Glomerular visceral epithelial cell (primary cell): ENCODE measurements at regions not wholly inside any gene's neighbourhood (a gene's known extent, or its start where the extent isn't known, plus 50 kb on each side); places are given as distances from the start of the nearest gene placed in this dataset.

Source experiments
- DNase-seq: peaks from one replicate; pipeline ENCODE4 v3.0.0-alpha.2; 2016; ENCODE audit errors: extremely low spot score

- DNase-seq = no peak
Measured at GRCh38 chr14:65934070-65934435, 521.5 kb downstream of the FUT8 start.

- DNase-seq = no peak
Measured at GRCh38 chr14:65936342-65936975, 523.9 kb downstream of the FUT8 start.

- no peak for DNase-seq
Measured at GRCh38 chr14:65937079-65937959, 524.8 kb downstream of the FUT8 start.

DNA sequence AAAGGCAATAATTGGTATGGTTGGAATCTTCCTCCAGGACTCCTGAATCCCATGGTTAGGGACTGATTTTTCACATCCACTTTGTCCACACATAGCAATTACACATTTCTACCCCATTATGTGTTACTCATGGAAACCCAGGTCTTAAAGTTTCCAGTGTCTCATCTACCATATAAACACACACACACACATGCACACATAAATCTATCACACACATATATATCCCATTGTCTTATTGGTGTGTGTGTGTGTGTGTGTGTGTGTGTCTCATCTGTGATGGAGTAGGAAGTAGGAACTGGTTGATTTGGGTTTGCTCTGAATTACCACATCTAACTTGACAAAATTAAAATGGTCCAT is 525.4 kb downstream of the FUT8 start:
- no peak for DNase-seq

- DNase-seq = no peak
Measured at GRCh38 chr14:65938738-65939137, 526.2 kb downstream of the FUT8 start.

DNA sequence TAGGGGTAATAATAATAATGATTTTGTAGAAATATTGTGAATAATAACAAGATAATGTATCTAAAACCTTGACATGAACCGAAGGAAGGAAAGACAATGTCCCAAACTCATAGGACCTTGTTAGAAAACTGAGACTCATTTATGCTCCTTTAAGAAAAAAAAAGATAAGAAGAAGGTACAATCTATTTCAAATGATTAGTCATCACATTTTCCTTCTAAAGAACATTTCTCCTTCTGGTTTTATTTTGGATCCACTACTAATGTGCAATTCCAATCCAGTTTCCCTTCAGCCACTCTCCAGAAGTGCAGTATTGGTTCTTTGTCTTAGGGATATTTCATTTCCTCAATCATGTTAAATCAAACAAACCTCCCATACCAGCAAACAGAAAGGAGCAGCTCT is 526.7 kb downstream of the FUT8 start:
- DNase-seq = no peak

- no peak for DNase-seq
Measured at GRCh38 chr14:65940056-65940735, 527.7 kb downstream of the FUT8 start.

DNA sequence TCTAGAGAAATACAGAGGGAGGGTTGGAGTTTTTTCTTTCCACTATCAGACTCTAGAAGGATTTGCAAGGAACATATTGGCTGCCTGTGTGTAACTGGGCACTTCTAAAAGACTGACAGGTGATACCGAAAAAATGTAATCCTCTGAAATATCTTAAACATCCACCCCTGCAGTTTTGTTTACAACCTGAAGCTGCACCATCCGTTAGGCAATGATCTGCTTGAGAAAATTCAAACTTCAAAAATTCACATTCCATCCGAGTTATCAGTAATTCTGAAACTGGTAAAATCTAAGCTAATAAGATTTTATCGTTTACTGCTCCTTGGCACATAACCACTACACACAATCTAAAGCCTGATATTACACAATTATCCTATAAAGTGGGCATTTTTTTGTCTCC is 528.6 kb downstream of the FUT8 start:
- DNase-seq = no peak

- DNase-seq = no peak
Measured at GRCh38 chr14:65943150-65943549, 530.6 kb downstream of the FUT8 start.

DNA sequence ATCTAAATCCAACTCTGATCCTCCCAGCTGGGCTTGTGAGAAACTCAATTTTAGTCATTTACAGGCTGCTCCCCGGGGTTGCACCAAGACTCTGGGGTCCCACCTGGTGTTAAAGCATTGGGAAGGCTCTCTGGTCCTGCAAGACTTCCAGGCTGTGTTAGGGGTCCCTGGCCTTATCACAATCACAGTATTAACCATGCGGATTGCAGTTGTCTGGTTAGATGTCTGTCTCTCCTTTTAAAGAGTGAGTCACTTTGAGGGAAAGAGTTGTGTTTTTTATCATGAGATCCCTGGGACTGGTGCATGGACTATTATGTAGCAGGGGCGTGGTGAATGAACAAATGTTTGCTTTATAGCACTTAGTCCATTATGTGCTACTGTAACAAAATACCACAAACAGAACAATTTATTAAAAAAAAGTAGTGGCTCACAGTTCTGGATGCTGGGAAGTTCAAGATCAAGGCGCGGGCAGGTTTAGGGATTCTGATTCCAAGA is 531.4 kb downstream of the FUT8 start:
- DNase-seq = no peak

- DNase-seq = no peak
Measured at GRCh38 chr14:65945327-65945726, 532.8 kb downstream of the FUT8 start.

- no peak for DNase-seq
Measured at GRCh38 chr14:65946494-65946893, 534.0 kb downstream of the FUT8 start.

DNA sequence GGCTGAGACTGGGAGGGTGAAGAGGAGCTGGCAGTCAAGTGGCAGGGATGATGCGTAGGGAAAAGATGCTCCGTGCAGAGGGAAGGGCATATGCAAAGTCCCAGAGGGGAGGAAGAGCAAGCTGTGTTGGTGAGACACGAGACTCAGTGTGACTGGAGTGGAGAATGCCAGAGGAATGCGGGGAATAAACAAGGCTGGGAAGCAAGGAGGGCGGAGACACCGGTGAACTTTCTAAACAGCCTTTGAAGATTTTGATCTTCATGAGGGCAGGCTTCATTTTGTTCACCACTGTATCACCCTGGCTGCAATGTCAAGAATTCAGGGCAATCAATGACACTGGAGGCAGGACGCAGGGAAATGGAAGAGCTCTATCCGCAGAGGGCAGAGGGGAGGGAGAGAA is 535.8 kb downstream of the FUT8 start:
- no peak for DNase-seq

DNA sequence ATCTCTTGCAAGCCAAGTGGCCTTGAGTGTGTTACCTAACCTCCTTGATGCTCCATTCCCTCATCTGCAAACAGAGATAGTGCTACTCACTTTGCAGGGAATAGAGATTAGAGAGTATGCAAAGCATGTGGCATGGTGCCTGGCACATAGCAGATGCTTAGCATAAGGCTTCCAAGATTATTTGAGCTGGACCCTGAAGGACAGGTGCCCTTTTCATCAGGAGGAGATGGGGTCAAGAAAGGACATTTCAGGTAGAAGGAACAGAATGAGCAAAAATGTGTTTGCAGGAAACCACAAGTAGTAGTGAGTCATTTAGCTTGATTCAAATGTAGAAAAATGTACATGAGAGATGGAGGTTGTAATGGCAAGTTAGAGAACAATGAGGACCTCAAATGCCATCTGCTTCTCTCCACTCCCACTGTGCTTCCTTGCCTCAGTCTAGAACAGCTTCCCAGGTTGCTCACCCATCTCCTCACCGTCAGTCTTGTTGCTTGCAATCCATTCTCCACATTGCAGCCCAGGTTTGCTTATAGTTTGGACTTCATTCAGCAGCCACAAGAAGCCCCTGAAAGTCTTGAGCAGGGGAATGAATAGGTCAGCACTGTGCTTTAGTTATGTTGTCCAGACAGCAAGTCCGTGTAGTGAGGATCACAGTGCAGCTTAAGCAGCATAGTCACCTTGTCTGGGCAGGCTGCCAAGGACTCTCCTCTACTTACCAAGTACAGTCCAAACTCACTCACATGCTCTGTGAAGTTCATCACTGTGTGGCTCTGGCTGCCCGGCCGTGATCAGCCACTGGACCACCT is 536.3 kb upstream of the CCDC196 start:
- DNase-seq = peak; percentile 49

- no peak for DNase-seq
Measured at GRCh38 chr14:65954942-65955341, 531.2 kb upstream of the CCDC196 start.

DNA sequence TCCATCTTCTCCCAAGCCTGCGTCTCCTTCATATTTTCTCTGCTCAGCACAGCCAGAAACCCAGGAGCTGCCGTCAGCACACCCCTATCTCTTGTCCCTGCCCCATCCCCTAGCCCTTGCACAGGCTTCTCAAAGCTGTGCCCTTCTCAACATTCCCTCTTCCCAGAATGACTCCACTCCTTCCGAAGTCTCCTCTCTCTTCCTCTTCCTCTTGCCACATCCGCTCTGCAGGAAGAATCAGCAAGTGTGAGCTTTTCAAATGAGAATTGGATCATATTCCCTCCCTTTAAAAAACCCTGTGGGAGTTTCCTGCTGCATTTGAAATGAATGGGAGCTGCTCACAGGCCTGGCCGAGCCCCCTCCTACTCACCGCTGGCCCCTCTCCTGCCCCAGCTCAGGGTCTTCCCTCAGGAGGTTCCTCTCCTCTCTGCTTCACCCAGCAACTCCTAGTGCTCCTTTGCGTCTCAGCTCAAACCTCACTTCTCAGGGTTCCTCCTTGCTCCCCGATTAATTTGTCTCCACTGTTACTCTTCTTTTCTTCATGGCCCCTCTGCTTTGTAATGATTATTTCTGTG is 528.5 kb upstream of the CCDC196 start:
- no peak for DNase-seq

GRCh38 chr14:65958664-65959562 is 527.3 kb upstream of the CCDC196 start:
- peak; percentile 30 for DNase-seq

- DNase-seq = peak; percentile 7
Measured at GRCh38 chr14:65959563-65960024, 526.6 kb upstream of the CCDC196 start.

- DNase-seq = no peak
Measured at GRCh38 chr14:65961004-65961403, 525.2 kb upstream of the CCDC196 start.

DNA sequence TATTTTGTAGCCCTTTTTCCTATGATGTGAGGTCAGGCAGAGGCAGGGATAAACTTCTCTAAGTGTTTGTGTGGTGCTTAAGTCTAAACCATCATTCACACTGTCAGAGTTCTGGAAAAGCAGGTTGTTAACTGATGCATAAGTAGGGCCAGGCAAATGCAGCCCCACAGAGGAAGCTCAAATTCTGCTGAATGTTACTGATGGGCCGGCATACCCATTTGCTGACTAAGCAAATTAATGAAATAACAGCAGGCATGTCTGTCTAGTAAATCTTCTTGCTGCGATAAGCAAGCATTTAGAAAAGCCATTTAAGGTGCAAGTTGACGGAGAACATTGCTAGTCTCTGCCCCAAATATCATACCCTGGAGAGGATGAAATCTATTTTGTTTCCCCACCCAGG is 523.2 kb upstream of the CCDC196 start:
- DNase-seq = no peak
